Adipocyte (in vitro differentiated cells): ENCODE measurements at regions not wholly inside any gene's neighbourhood (a gene's known extent, or its start where the extent isn't known, plus 50 kb on each side); places are given as distances from the start of the nearest gene placed in this dataset.

Experiments used
- DNase-seq: peaks from one replicate; pipeline ENCODE4 v3.0.0-alpha.2; 2015; ENCODE audit warnings: low read depth
- H3K27me3 ChIP-seq: replicated peaks from 2 replicates; pipeline ENCODE4 v1.7.0; 2013; ENCODE audit warnings: mild to moderate bottlenecking, low read length, moderate library complexity; ENCODE audit not compliant: control insufficient read depth, insufficient read depth
- H3K36me3 ChIP-seq: 2 replicates; pipeline ENCODE4 v1.7.0; 2013; ENCODE audit warnings: low read length, mild to moderate bottlenecking, moderate library complexity; ENCODE audit not compliant: control insufficient read depth, insufficient read depth, severe bottlenecking
- H3K4me1 ChIP-seq: 2 replicates; pipeline ENCODE4 v1.7.0; 2013; ENCODE audit warnings: mild to moderate bottlenecking, low read length, moderate library complexity; ENCODE audit not compliant: control insufficient read depth, insufficient read depth
- H3K4me3 ChIP-seq: 2 replicates; pipeline ENCODE4 v1.7.0; 2013; ENCODE audit warnings: mild to moderate bottlenecking, low read length, moderate library complexity
- H3K9ac ChIP-seq: 2 replicates; pipeline ENCODE4 v1.7.0; 2013; ENCODE audit warnings: mild to moderate bottlenecking, low read length, moderate library complexity
- H3K9me3 ChIP-seq: 2 replicates; pipeline ENCODE4 v1.7.0; 2013; ENCODE audit warnings: mild to moderate bottlenecking, low read length, moderate library complexity; ENCODE audit not compliant: control insufficient read depth

DNA sequence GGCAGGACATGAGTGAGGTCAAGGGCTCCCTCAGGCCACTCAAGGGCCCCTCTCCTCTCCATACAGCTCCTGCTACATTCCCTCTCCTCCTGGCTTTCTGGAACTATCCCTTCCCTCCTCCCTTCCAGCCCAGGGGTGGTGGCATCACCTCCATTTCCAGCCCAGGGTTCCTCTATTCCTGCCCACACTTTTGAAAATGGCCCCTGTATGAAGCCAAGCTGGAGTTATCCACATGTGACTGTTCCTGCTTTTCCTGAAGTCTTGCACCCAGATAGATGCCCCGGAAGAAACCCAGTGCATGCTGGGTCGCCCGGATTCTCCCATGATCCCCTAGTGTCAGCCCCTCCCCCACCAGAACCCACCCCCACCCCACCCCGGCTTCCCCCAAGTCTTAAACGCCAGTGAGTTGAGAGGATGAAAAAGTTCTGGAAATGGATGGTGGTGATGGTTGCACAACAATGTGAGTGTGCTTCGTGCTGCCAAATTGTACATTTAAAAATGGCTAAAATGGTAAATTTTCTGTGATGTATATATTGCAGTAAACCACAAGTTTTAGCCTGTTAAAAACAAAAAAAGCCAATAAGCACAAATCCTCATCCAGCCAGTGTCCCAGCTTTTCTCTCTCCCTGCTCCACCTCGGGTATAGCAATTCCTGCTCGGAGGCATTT, 136.9 kb downstream of the SCARB1 start:
- Histone ChIP-seq H3K4me1 (peaks cover 12% of the 10 kb centered on the region), H3K9me3 (peaks cover 4% of the 10 kb centered on the region), H3K36me3 (no peaks in the 10 kb centered on the region), H3K4me3 (peak overlapping the region; percentile 21), H3K9ac (peak overlapping the region; percentile 9), H3K27me3 (no peaks in the 10 kb centered on the region)
- no peak for DNase-seq

- Histone ChIP-seq H3K9ac (no peak overlapping the region), H3K4me3 (no peak overlapping the region), H3K36me3 (no peaks in the 10 kb centered on the region), H3K9me3 (peaks cover 2% of the 10 kb centered on the region), H3K27me3 (no peaks in the 10 kb centered on the region), H3K4me1 (peaks cover 16% of the 10 kb centered on the region)
- DNase-seq = no peak
Measured at GRCh38 chr12:124725597-124726237, 137.9 kb downstream of the SCARB1 start.

GRCh38 chr12:124725099-124725498, 138.6 kb downstream of the SCARB1 start:
- Histone ChIP-seq H3K27me3 (no peaks in the 10 kb centered on the region), H3K4me1 (peaks cover 20% of the 10 kb centered on the region), H3K9ac (no peak overlapping the region), H3K36me3 (no peaks in the 10 kb centered on the region), H3K4me3 (no peak overlapping the region), H3K9me3 (peaks cover 2% of the 10 kb centered on the region)
- DNase-seq = no peak

DNA sequence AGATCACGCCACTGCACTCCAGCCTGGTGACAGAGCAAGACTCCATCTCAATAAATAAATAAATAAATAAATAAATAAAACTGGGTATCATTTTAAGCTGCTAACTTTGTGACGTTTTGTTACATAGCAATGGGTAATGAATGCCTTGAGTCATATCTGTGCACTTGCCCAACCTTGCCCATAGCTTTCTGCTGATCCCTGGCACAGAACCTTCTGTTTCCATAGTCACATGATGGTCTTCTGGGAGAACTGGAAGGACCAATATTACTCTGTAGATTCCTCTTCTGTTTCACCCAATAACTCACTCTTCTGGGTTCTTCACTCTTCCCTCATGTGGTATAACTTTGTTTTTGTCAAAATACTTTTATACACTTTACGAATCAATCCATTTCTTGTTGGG, 140.8 kb downstream of the SCARB1 start:
- Histone ChIP-seq H3K4me1 (peaks cover 20% of the 10 kb centered on the region), H3K4me3 (no peak overlapping the region), H3K9ac (no peak overlapping the region), H3K9me3 (peaks cover 2% of the 10 kb centered on the region), H3K36me3 (no peaks in the 10 kb centered on the region), H3K27me3 (no peaks in the 10 kb centered on the region)
- no peak for DNase-seq

DNA sequence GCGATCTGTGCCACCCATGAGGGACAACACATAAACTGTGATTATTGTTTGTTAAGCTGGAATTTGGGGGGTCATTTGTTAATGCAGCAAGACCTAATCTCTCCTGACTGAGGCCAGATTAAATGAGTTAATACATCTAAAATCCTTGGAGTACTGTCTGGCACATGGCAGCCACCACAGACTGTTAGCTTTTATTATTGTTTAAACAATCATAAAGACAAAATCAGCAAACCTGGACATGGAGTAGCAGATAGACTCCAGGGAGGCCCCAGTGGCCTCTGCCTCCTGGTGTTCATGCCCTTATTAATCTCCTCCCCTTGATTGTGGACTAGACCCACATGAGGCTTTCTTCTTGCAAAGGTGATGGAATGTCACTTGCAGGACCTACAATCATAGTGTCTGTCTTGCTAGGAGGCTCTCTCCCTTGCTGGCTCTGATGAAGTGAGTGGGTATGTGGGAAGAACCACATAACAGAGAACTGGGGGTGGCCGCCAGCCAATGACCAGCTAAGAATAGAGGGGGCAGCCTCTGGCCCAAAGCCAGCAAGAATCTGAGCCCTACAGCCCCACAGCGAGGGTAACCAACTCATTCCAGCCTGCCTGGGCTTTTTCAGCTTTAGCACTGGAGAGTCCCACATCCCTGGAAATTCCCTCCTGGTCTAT, 142.0 kb downstream of the SCARB1 start:
- no peak for DNase-seq
- no peak overlapping the region for H3K4me3 ChIP-seq

DNA sequence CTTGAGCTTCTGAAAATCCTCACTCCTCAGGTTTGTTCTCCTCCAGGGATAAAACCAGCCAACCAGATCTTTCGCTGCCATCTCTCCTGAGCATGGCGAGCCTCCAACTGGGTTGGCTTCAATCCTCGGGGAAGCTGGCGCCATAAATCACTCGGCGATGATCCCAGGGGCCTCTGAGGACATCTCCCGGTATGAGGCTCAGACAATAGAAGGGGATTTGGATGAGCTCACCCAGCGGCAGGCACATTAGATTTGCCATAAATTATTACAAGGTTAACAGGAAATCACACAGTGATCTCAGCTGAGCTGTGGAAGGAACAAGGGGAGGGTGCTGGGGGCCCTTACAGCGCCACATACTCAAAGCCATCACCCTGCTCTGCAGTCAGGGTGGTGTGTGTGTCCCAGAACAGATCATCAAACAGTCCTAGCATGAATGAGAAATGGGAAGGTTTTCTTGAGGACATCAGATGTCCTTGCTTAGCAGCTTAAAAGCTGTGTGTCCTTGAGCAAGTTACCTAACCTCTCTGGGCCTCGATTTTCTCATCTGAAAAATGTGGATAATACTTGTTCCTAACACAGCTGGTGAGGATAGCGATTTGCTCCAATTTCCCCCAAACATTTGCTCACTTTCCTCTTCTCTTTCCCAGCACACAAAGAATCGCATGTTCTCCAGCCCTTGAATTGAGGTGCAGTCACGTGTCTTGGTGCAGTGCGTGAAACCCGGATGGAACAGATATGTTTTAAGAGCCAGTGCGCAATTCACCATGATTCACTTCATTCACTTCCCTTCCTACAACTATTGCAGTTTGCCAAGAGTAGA, 142.8 kb downstream of the SCARB1 start:
- H3K9ac ChIP-seq = no peak overlapping the region
- peaks cover 12% of the 10 kb centered on the region for H3K4me1 ChIP-seq
- no peak overlapping the region for H3K4me3 ChIP-seq
- no peak for DNase-seq
- H3K36me3 ChIP-seq = no peaks in the 10 kb centered on the region
- H3K9me3 ChIP-seq = peaks cover 2% of the 10 kb centered on the region
- peaks cover 2% of the 10 kb centered on the region for H3K27me3 ChIP-seq

More for the DNA sequence above, 142.0 kb downstream of the SCARB1 start:
- Histone ChIP-seq H3K27me3 (no peaks in the 10 kb centered on the region), H3K9me3 (peaks cover 2% of the 10 kb centered on the region), H3K4me1 (peaks cover 12% of the 10 kb centered on the region), H3K9ac (no peak overlapping the region), H3K36me3 (no peaks in the 10 kb centered on the region)

GRCh38 chr12:124720004-124720680, 143.5 kb downstream of the SCARB1 start:
- no peaks in the 10 kb centered on the region for H3K36me3 ChIP-seq
- H3K4me1 ChIP-seq = peaks cover 12% of the 10 kb centered on the region
- H3K9me3 ChIP-seq = peaks cover 2% of the 10 kb centered on the region
- peaks cover 3% of the 10 kb centered on the region for H3K27me3 ChIP-seq
- peak; percentile 39 for DNase-seq
- H3K4me3 ChIP-seq = no peak overlapping the region
- H3K9ac ChIP-seq = peak overlapping the region; percentile 22

- DNase-seq = no peak
- H3K4me1 ChIP-seq = peaks cover 12% of the 10 kb centered on the region
Measured at GRCh38 chr12:124719231-124719630, 144.4 kb downstream of the SCARB1 start.

DNA sequence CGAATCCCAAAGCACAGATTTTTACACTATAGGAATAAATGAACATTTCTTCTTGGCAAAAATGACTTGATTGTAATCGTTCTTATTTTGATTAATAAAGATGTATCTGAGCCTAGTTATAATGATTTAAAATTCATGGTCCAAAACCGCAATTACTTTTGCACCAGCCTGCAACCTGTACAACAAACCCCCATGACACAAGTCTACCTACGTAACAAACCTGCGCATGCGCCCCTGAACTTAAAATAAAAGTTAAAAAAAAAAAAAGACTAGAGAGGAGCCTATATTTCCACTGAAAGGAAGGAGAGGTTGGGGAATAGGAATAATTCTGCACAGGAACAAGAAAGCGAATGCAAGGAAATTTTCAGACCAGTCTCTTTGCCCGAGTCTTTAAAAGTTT, 145.2 kb downstream of the SCARB1 start:
- no peak overlapping the region for H3K9ac ChIP-seq
- H3K4me3 ChIP-seq = no peak overlapping the region
- peaks cover 3% of the 10 kb centered on the region for H3K27me3 ChIP-seq
- H3K9me3 ChIP-seq = peaks cover 2% of the 10 kb centered on the region
- H3K36me3 ChIP-seq = no peaks in the 10 kb centered on the region
- no peak for DNase-seq
- H3K4me1 ChIP-seq = peaks cover 17% of the 10 kb centered on the region

More at GRCh38 chr12:124719231-124719630, 144.4 kb downstream of the SCARB1 start:
- no peaks in the 10 kb centered on the region for H3K36me3 ChIP-seq
- H3K9me3 ChIP-seq = peaks cover 2% of the 10 kb centered on the region
- H3K4me3 ChIP-seq = no peak overlapping the region
- no peak overlapping the region for H3K9ac ChIP-seq
- peaks cover 3% of the 10 kb centered on the region for H3K27me3 ChIP-seq

GRCh38 chr12:124718036-124718435, 145.6 kb downstream of the SCARB1 start:
- H3K27me3 ChIP-seq = peaks cover 3% of the 10 kb centered on the region
- peaks cover 19% of the 10 kb centered on the region for H3K4me1 ChIP-seq
- DNase-seq = no peak
- no peak overlapping the region for H3K9ac ChIP-seq
- H3K4me3 ChIP-seq = no peak overlapping the region
- peaks cover 1% of the 10 kb centered on the region for H3K9me3 ChIP-seq
- no peaks in the 10 kb centered on the region for H3K36me3 ChIP-seq
